Uterus (tissue), 2 donors: ENCODE measurements at regions not wholly inside any gene's neighbourhood (a gene's known extent, or its start where the extent isn't known, plus 50 kb on each side); places are given as distances from the start of the nearest gene placed in this dataset.

Experiments used
- CTCF ChIP-seq, 4 experiments: fragments of 200-600 bp in 2 of 4; fragments of 450-650 bp in 2 of 4; sonication (generic) in 2 of 4; IDR thresholded peaks; one replicate each; pipeline ENCODE4 v1.5.1; 2016 to 2019; ENCODE audit warnings: antibody characterized with exemption in 4 of 4, mild to moderate bottlenecking in 2 of 4, moderate library complexity in 1 of 4
- POLR2A ChIP-seq, 2 donors: fragments of 450-650 bp; IDR thresholded peaks; one replicate each; pipeline ENCODE4 v1.6.1; 2016; ENCODE audit warnings: antibody characterized with exemption in 2 of 2, mild to moderate bottlenecking in 1 of 2, moderate library complexity in 1 of 2

DNA sequence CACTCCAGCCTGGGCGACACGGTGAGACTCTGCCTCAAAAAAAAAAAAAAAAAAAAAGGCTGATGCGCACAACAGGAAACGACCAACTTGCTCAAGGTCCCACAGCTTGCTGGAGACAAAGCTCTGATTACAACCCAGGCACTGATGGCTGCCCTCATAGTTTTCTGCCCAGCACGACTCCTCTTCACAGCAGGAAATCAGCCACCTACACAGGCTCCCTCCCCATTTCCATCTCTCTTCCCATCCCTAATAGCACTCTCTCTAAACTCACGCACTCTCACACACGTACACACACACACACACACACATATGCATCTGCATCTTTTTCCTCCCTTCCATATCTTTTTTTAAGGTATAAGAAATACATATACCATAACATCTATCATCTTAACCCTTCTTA, 153.5 kb upstream of the SOD1 start:
- no peak for TF ChIP-seq CTCF (IDR thresholded peaks at IDR 0.05)
- TF ChIP-seq POLR2A (IDR thresholded peaks at IDR 0.05) = no peak
